GM21390 (cell line): ENCODE measurements at regions not wholly inside any gene's neighbourhood (a gene's known extent, or its start where the extent isn't known, plus 50 kb on each side); places are given as distances from the start of the nearest gene placed in this dataset.
"Not testable (repeated sequence)": the region's sequence is repeated elsewhere in the genome, so short reads cannot be mapped to it uniquely, and the experiment has no call there.

Source experiments
- ATAC-seq: cut with Tn5 transposase; IDR thresholded peaks from one replicate; pipeline ENCODE4 v1.9.1; 2021; ENCODE audit not compliant: unreplicated experiment

DNA sequence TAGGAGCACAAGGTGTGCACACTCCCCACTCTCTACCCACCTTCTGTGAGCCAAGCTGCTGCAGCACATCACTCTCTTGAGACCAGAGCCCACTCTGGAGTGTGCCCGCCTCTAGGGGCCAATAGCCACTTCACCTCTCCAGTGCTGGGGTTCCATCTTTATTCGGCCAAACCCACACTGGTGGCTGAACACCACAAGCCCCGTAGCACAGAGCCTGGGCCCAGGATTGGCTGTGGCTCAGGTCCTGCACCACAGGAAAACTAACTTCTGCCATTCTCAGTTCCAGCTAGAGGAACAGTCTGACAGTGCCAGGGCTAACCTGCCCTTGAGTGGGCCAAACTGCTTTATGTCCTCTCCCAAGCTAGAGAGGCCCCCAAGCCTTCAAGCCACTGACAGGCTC, 111.0 kb upstream of the TOX3 start:
- ATAC-seq, result no peak

DNA sequence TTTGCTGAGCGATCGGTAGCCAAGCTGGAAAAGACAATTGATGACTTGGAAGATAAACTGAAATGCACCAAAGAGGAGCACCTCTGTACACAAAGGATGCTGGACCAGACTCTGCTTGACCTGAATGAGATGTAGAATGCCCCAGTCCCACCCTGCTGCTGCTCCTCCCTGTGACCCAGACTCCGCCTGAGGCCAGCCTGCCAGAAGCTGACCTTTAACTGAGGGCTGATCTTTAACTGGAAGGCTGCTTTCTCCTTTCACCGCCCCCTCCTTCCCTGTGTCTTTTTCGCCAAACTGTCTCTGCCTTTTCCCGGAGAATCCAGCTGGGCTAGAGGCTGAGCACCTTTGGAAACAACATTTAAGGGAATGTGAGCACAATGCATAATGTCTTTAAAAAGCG, 109.0 kb upstream of the TOX3 start:
- not testable (repeated sequence) for ATAC-seq

DNA sequence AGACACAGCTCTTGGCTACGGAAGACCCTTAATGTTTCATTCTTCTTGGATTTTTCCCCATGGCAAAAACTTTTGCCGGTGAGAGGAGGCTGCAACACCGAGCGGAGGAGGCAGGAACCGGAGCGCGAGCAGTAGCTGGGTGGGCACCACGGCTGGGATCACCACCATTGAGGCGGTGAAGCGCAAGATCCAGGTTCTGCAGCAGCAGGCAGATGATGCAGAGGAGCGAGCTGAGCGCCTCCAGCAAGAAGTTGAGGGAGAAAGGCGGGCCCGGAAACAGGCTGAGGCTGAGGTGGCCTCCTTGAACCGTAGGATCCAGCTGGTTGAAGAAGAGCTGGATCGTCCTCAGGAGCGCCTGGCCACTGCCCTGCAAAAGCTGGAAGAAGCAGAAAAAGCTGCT, 108.2 kb upstream of the TOX3 start:
- ATAC-seq, result not testable (repeated sequence)

DNA sequence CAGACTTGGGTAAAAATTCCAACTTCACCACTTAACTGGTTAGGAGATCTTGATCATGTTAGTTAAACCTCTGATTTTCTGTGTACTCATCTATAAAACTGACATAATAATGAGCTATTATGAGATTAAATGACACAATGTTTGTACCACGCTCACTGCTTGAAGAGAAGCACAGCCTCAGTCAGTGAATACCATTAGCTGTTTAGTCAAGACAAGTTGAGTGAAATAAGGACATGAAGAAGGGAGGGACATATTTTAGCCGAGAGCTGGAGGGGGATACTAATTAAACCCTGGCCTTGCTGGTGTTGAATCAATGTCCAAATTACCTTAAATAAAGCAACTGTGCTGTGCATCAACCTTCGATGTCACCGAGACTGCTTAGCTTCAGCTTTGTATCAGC, 105.1 kb upstream of the TOX3 start:
- ATAC-seq, result no peak

DNA sequence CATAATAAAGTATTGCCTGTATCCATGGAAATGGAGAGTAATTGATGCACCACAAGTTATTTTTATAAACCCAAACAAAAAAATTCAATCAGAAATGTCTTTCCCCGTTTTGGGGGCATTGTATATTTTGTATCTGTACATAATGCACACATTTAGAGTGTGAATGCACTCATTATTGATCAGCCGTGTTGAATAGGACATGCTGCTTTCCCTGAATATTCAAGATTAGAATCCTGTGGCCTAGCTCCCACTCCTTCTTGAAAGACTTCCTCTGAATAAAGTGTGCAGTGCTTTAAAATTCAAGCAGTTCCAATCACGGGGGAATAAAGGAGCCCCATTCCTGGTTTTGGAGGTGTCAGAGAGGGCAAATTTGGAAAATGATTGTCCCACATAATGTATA, 103.8 kb upstream of the TOX3 start:
- no peak for ATAC-seq

DNA sequence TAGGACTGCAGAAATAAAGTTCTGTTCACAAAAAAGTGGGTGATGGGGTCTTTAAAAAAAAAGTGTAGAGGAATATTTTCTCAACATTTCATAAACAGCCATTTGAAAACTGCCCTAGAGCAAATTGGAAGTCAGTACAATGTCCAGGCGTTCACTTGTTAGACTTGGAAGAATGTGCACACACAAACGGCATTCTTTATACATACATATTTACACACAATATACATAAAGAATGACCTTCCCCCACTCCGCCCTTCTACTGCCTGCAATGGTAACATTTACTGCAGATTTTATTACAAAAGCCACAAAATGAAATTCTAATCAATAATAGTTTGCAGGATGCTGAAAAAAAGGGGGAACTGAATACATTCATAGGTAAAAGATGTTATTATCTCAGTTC, 103.4 kb upstream of the TOX3 start:
- ATAC-seq, result no peak

DNA sequence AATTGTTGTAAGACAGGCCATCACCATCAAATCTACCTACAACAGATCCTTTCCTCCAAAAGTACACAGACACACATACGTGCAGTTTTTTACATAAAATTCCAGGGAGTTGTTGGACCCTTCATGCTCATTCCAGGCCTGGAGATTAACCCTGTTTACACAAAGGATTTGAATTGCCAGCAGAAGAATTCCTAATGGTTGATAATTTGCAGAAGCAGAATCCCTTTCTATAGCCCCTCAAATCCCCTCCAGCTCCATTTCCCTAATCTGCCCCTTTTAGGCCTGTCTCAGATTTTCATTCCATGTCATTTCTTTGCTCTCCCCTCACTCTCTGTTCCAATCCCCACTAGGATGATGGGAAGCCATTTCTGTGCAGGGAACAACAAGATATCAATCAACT, 102.9 kb upstream of the TOX3 start:
- ATAC-seq, result no peak

DNA sequence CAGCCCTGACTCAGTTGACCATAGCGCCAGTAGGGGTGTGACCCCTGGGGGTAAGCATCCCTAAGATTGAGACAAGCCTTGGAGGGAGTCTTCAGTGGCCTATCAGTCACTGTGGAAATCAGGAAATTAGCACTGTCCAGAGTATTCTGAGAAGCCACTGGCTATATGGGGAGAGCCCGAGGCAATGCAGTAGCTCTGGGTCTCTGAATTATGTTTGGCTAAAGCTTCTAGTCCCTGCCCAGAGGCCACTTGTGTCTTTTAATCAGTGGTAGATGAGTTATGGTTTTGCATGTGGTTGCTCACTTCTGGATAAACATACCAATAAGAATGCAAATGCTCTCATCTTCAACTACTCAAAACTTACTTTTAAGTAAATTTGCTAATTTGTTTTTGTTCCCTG, 100.6 kb upstream of the TOX3 start:
- ATAC-seq, result no peak

DNA sequence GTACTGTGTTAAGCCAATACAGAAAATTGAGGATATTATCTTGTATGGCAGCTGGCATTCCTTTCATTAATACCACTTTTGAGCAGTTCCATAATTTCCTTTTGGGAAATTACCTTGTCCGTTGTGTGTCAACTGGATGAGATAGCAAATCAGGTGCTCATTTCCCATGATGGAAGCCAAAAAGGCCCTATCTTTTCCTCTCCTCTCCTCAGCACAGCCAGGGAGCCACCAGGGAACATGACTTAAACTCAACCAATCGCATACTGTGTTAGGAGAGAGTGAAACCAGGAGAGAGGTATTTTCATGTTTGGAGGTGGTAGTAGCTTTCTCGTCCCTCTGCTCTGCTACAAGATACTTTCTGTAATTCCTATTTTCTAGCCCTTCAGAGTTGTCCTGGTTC, 96.1 kb upstream of the TOX3 start:
- ATAC-seq, result no peak

DNA sequence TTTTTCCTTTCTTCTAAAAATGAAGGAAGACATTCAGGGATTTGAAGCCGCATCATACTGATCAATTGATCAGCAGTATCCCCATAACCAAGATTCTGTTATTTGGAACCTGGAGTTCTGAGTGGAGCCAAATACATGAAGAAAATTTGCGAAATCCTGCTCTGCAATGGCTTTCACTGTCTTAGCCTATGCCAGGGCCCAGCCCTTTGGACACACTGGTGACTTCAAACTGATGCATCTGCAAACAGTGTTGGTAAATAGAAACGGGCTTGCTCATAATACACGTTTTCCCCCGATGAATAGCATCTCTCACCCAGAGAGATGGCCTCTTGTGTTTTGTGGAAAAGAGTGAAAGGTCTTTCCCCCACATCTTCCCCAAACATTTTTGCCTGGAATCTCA, 87.6 kb upstream of the TOX3 start:
- no peak for ATAC-seq

DNA sequence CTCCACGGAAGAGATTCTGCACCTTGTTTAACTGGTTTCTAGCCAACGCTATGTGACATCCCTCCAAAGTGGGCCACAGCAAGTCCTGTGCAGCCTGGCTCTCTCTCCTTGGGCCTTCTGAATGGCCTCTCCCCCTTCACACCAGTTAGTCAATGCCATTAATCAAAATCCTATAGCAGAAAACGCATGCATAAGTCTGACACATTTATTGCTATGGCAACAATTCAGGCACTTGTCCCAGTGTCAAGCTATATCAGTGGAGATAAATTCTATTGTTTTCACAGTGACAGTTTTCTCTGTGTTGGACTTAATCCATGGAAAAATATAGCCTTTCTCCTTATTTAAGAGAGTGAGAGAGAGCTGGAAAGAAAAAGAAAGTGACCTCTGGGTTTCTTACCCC, 87.2 kb upstream of the TOX3 start:
- no peak for ATAC-seq

DNA sequence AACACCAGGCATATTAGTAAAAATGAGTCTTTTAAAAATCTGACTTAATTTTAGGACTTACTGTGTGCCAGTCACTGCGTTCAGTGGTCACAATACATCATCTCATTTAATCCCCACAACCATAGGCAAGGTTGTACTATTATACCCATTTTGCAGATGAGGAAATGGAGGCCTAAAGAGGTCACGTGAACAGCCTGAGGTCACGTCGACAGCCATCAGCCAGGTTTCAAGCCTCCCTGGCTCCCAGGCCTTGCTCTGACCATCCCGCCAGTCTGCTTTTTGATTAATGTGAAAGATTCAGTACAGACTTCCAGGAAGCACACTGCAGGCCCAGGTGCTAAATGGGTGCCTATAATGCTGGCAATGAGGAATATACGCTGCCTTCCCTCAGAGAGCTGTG, 86.3 kb upstream of the TOX3 start:
- no peak for ATAC-seq

DNA sequence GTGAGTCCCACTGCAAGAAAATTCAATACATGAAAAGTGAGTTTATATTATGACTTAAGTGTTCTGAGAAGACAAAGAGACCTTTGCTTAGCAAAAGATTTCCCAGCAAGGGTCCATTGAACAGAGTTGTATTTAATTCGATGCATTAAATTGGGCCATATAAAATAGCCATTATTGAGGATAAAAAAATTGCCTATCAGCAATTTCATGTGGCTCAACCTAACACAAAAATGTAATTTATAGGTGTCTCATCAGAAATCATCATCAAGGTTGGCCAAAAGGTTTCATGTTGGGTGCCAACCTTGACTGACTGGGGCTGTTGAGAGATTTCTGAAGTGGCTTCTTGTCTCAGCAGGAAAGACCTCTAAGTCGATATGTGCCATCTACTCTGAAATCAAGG, 84.8 kb upstream of the TOX3 start:
- ATAC-seq, result no peak

DNA sequence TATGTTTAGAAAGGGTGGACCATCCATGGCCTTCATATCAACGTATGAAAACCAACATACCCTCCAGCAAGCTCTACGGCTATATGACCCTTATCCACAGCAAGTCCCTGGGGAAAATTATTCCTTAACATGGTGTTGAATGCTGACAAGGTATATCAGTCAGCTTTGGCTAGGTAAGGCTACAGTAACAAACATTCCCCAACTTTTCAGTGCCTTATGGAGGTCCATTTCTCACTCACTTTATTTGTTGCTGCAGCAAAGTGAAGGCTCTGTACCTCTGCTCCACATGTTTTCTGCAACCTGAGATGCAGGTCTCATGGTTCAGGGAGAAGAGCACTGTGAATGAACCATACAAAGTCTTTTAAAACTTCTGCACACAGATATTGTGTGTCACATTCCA, 83.8 kb upstream of the TOX3 start:
- no peak for ATAC-seq

DNA sequence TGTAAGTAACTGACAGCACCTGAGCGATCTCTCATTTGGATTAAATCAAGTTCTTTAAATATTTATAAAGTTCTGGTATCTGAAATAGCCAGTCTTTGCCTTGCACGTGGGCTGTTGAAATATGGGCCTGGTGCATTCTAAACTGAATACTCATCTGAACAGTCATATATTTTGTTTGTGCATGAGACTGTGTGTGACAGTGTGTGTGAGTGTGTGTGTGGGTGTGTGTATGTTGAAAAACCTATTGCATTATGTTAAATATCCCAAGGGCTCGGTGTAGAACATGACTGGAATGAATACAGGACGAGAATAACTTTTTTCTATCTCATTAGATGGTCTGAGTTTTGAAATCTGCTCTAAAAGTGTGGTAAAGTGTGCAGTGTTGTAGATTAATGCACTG, 82.4 kb upstream of the TOX3 start:
- ATAC-seq, result no peak

DNA sequence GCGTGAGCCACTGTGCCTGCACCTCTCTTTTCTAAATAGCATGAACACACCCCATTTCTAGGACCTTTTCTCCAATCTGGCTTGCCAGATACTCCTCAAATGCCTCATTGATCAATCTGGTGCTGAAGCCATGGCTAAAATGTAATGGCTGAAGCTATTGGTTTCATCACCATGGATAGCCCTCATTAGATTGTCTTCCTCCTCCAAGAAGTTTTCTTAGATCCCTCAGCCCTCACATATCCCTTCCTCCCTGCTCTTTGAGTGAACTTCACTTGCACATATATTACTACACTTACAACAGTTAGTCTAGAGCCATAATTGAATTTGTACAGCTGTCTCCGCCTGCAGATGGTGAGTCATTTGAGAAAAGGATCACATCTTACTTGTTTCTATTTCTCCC, 77.9 kb upstream of the TOX3 start:
- ATAC-seq, result no peak

DNA sequence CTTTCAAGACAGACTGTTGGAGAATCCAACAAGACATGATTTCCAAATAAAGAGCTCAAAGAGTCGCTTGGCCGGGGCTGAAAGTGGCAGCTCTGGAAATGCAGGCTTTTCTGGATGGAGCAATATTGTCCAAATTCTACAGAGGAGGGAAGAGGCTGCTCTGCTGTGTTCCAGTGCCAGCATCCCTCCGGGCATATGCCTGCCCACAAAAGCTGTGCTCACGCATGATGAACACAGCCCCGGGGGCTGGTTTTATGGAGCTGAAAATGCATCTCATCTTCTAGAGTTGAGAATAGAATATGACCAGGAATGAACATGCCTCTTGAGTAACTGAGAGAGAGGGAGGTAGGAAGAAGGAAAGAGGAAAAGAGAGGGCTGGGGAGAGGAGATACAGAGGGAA, 74.7 kb upstream of the TOX3 start:
- ATAC-seq, result no peak

DNA sequence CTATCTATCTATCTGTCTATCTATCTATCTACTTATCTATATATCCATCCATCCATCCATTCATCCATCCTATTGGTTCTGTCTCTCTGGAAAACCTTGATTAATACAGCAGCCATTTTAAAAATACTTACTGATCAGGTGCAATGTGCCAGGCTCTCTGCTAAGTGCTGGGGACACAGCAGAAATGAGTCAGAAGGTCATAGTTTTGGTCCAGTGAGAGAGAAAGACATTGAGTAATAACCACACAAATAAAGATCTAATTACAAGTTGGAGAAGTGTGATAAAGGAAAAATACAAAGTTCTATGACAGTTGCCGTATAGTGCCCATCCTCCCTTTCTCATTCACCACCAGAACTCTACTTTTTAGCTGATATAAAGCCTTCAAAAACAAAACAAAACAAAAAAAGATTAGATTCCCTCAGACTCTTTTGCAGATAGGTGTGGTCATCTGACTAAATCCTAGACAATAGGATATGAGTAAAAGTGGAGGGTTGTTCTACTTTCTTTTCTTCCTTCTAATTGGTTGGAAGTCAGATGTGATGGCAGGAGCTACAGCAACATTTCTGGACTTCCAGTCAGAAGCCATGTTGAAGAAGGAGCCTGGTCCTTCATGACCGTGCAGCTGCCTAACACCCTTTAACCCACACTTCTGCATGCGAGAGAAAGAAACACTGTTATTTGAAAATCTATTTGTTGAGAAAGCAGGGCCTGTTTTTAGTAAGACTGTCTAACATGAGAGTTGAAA, 72.0 kb upstream of the TOX3 start:
- ATAC-seq, result no peak

DNA sequence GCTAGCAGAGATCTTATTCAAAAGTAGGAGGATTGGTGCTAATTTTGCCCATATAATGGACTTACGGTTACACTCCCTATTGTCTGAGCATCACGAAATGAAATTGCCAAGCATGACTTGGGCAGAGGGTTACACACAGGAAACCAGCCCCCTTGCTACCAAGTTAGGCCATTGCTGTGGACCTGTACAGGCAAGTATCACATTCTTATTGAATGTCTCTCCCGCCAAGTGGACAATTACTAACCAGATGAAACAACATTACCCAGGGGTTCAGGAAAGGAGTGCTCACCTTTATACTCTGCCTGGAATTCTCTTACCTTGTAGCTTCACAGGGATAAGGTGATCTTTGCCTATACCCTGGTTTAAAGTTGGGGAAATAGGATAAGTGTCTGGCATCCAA, 70.6 kb upstream of the TOX3 start:
- no peak for ATAC-seq

DNA sequence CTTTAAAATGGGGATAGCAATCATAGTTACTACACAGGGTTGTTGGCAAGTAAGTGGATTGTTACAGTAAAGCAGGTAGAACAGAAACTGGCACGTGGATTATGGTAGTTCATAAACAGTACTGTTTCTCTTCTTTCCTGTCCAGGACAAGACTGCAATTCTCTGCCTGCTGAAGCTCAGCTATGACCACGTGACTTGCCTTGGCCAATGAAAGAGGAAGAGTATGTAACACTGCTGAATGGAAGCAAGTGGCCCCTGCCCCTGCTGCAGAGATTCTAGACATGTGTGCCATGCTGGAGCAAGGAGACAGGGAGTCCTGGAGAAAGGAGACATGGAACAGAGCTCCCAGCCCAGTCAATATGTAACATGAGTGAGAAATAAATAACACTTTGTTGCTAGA, 66.6 kb upstream of the TOX3 start:
- no peak for ATAC-seq

DNA sequence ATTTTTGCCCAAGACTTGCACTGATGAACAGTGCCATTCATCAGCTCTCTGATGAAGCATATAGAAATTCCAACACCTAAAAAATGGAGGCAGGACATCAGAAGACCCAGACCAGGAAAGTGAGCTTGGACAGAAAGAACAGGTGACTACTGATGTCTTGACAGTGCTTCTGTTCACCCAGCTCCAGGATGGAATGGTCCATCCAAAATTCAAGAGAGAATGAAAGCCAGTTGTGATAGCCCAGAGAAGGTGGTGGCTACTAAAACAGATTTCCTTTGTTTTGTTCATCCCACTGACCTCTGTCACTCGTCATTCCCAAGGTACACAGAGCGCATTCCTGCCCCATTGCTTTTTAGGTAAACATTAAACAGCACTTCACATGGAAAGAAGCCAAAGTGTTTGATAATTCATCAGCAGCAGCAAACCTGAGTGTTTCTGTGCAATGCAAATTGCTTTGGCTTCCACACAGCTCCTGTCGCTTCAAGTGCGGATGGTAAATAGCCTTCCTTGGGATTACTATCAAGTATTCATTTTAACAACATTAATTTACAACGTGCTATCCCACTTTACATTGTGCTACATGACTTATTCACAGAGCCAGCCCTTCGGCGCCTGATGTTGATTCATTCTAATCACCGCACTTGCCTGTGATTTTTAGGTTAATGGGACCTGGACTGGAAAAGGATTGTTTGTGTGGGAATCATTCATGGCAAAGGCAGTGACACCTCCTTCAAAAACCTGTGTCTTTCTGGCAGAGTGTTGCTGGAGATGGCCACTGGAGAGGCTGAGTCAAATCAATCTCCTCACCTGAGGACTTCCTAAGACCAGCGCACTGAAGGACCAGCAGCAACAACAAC, 65.1 kb upstream of the TOX3 start:
- no peak for ATAC-seq

DNA sequence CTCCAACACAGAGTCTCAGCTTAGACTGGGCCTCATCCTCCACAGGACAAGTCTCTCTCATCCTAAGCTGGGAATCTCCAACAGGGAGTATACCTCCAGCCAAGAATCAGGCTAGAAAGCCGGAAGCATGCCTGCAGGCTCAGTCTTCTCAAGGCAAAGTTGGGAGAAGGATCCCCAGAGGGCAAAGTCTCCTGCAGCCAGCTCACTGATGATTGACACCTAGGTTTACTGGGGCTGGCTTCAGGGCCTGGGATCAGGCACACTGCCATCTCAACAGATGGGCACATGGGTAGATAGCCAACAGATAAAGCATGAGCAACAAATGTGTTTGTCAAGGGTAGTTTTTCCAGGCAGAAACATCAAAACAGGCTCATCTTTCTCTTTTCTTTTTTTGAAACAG, 56.1 kb upstream of the TOX3 start:
- ATAC-seq, result no peak
